ENCODE measurements at regions not wholly inside any gene's neighbourhood (a gene's known extent, or its start where the extent isn't known, plus 50 kb on each side); places are given as distances from the start of the nearest gene placed in this dataset.

DNA sequence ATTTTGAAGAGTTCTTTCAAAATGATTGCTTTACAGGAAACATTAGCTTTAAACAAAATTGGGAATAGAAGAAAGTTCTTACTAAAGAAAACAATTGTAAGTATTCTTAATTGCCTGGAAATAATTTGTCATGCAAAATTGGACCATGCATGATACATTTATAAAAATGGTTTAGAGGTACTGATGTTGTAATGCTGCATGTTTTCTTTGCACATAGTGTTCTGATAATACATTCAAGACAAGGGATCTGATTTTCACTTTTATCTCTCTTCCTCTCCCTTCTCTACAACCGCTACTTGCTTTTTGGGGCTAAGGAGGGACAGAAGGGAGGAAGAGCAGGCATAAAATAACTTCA, 211.6 kb upstream of the MPDZ start:
- TF ChIP-seq POLR2A (IDR thresholded peaks at IDR 0.05; ENCODE audit: insufficient read depth in 1 of 2, low read depth in 2 of 2, low read length in 2 of 2) (no peak), MIXL1 (CRISPR knock-in tag; IDR thresholded peaks at IDR 0.05) (no peak), NCOA5 (CRISPR knock-in tag; IDR thresholded peaks at IDR 0.05) (no peak), ZNF570 (CRISPR knock-in tag; IDR thresholded peaks at IDR 0.05; ENCODE audit: borderline replicate concordance) (no peak)
- TF ChIP-seq, protein P1, sequence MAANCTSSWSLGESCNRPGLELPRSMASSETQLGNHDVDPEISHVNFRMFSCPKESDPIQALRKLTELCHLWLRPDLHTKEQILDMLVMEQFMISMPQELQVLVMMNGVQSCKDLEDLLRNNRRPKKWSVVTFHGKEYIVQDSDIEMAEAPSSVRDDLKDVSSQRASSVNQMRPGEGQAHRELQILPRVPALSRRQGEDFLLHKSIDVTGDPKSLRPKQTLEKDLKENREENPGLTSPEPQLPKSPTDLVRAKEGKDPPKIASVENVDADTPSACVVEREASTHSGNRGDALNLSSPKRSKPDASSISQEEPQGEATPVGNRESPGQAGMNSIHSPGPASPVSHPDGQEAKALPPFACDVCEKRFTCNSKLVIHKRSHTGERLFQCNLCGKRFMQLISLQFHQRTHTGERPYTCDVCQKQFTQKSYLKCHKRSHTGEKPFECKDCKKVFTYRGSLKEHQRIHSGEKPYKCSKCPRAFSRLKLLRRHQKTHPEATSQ (CRISPR knock-in tag; IDR thresholded peaks at IDR 0.05; ENCODE audit: borderline replicate concordance): no peak
